Ovary (tissue), 7 donors: ENCODE measurements at regions not wholly inside any gene's neighbourhood (a gene's known extent, or its start where the extent isn't known, plus 50 kb on each side); places are given as distances from the start of the nearest gene placed in this dataset.

ENCODE experiments used
- DNase-seq, 5 donors: peaks; one replicate each; pipeline ENCODE4 v3.0.0-alpha.2; 2019 to 2020
- H3K27ac ChIP-seq, 2 donors: fragments of 200-600 bp; one replicate each; pipeline versions ENCODE4 v1.5.1 to v1.8.0; 2019 to 2022
- H3K27me3 ChIP-seq: fragments of 200-600 bp; one replicate; pipeline ENCODE4 v1.8.0; 2022
- H3K36me3 ChIP-seq: fragments of 200-600 bp; sonication (generic); one replicate; pipeline ENCODE4 v1.5.1; 2019
- H3K4me1 ChIP-seq: one replicate; pipeline ENCODE4 v1.8.1; 2013; ENCODE audit warnings: mild to moderate bottlenecking, moderate library complexity; ENCODE audit not compliant: insufficient read depth
- H3K4me3 ChIP-seq: fragments of 200-600 bp; sonication (generic); one replicate; pipeline ENCODE4 v1.5.1; 2017
- H3K9me3 ChIP-seq, 2 donors: fragments of 200-600 bp in 1 of 2; sonication (generic) in 1 of 2; one replicate each; pipeline versions ENCODE4 v1.5.1 to v1.8.1; 2013 to 2019; ENCODE audit warnings: mild to moderate bottlenecking in 1 of 2, moderate library complexity in 1 of 2
- EP300 ChIP-seq: sonication (generic); formaldehyde crosslinking; IDR thresholded peaks from one replicate; pipeline ENCODE4 v1.6.1; 2017; ENCODE audit warnings: antibody characterized with exemption
- POLR2A ChIP-seq: fragments of 450-650 bp; IDR thresholded peaks from one replicate; pipeline ENCODE4 v1.6.1; 2017; ENCODE audit warnings: antibody characterized with exemption, mild to moderate bottlenecking, moderate library complexity
- WGBS, 3 donors: extraction: QIAGEN DNeasy Blood & Tissue Kit in 1 of 3; methylation state at CpG; one replicate each; pipeline versions ENCODE4 v1.1.5 to v1.1.7; 2013 to 2017; 5-methylcytosine and 5-hydroxymethylcytosine counted together
- intact Hi-C, 4 donors: fragments of 100-400 bp; cut with DNase I; formaldehyde crosslinking; loops; one replicate each; pipeline versions ENCODE4 v1.11.0 to v1.15.1; 2022 to 2023
- TF ChIP-seq, protein P1 (sequence below), 3 donors: fragments of 450-650 bp in 2 of 3; fragments of 200-600 bp in 1 of 3; IDR thresholded peaks; one replicate each; pipeline versions ENCODE4 v1.5.1 to v1.8.0; 2016 to 2022; ENCODE audit warnings: antibody characterized with exemption in 3 of 3, mild to moderate bottlenecking in 1 of 3
- donor health status: DM: no; HTN: no; CAD: no; lungs with moderate emphysema.
- donor health status: DM: no; HTN: no; CAD: no.
- donor health status: Bipolar disorder and iron deficiency.
- donor health status: DM: no; HTN: no; CAD: no.
- donor health status: DM: yes; HTN: yes; CAD: no.

DNA sequence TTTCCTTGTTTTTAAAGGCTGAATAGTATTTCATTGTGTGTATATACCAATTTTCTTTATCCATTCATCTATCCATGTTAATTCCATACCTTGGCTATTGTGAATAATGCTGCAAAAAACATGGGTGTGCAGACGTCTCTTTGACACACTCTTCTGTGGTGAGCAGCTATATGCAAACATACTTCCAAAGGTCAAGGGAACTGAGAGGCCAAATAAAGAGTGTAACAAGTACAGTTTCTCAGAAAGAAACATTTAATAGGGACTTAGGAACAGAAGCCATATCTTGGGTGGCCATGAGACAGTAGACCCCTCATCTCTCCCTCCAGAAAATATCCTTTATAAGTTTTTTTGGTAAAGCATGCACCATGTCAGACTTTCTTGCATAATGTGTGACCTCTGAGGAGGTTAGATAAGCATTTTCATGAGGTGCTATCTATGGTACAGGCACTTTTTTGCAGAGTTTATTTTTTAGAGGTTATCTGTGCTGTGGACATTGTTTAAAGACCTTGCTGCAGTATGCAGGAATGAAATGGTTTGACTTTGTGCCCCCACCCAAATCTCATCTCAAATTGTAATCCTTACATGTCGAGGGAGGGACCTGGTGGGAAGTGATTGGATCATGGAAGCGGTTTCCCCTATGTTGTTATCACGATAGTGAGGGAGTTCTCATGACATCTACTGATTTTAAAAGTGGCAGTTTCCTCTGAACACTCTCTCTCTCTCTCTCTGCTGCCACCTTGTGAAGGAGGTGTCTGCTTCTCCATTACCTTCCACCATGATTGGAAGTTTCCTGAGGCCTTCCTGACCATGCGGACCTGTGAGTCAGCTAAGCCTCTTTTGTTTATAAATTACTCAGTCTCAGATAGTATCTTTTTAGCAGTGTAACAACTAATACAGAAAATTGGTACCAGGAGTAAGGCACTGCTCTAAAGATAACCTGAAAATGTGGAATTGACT lies 1202.3 kb downstream of the GALC start:
- Histone ChIP-seq H3K4me3 (no peak overlapping the region), H3K27me3 (no peaks in the 10 kb centered on the region), H3K4me1 (no peaks in the 10 kb centered on the region), H3K27ac (no peak overlapping the region), H3K36me3 (no peaks in the 10 kb centered on the region), H3K9me3 (no peaks in the 10 kb centered on the region)
- no peak for TF ChIP-seq POLR2A
- no peak for TF ChIP-seq EP300
- TF ChIP-seq, protein P1, sequence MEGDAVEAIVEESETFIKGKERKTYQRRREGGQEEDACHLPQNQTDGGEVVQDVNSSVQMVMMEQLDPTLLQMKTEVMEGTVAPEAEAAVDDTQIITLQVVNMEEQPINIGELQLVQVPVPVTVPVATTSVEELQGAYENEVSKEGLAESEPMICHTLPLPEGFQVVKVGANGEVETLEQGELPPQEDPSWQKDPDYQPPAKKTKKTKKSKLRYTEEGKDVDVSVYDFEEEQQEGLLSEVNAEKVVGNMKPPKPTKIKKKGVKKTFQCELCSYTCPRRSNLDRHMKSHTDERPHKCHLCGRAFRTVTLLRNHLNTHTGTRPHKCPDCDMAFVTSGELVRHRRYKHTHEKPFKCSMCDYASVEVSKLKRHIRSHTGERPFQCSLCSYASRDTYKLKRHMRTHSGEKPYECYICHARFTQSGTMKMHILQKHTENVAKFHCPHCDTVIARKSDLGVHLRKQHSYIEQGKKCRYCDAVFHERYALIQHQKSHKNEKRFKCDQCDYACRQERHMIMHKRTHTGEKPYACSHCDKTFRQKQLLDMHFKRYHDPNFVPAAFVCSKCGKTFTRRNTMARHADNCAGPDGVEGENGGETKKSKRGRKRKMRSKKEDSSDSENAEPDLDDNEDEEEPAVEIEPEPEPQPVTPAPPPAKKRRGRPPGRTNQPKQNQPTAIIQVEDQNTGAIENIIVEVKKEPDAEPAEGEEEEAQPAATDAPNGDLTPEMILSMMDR (IDR thresholded peaks at IDR 0.05), result no peak
- 77 to 83% (median 78%) methylated on average over 5 of the region's 5 CpGs for WGBS, 3 donors
- DNase-seq, result no peak
- intact Hi-C loops, result no loop called here

DNA sequence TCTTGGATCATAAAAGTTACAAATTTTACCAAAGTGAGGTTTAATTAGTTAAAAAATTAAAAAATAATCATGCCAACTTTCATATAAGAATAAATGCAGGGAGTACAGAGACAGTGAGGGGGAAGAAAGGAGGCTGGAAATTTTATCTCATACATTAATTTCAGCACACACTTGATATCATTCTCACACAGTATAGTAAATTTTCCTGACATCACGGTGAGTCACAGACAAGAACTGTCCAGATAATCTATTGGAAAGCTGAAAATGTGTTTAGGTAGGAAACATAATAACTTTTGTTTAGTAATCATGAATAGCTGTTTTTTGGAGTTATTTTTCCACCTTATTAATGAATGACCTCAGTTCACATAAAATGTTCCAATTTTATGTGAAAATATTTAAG lies 1204.8 kb downstream of the GALC start:
- TF ChIP-seq EP300, result no peak

DNA sequence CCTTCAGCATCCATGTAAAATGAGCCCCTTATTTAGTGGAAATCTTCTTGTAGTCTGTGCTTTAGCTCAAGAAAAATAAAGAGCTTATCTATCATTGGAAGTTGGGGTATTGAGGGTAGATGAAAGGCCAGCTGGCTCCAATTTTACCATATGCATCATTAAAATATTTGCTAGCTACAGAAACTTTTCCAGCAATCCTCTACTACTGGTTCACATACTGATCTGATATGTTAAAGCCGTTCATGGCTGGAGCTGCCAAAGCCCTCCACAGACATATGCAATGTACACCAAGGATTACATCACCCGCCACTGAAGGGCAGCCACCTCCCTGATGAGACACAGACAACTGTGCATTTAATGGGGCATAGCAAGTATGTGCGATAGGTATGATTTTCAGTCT lies 1205.3 kb downstream of the GALC start:
- H3K27ac ChIP-seq, result no peak overlapping the region
- TF ChIP-seq, protein P1 (IDR thresholded peaks at IDR 0.05), result no peak
- no peak for TF ChIP-seq POLR2A
- no peak for TF ChIP-seq EP300
- H3K4me1 ChIP-seq, result no peaks in the 10 kb centered on the region
- 53 to 64% (median 61%) methylated on average over 3 of the region's 3 CpGs for WGBS, 3 donors
- H3K36me3 ChIP-seq, result no peaks in the 10 kb centered on the region
- no peak for DNase-seq
- H3K27me3 ChIP-seq, result no peaks in the 10 kb centered on the region
- no peaks in the 10 kb centered on the region for H3K9me3 ChIP-seq
- no peak overlapping the region for H3K4me3 ChIP-seq
- intact Hi-C loops, result no loop called here

More for the DNA sequence above, 1204.8 kb downstream of the GALC start:
- Histone ChIP-seq H3K27ac (no peak overlapping the region), H3K4me1 (no peaks in the 10 kb centered on the region), H3K9me3 (no peaks in the 10 kb centered on the region), H3K36me3 (no peaks in the 10 kb centered on the region), H3K4me3 (no peak overlapping the region), H3K27me3 (no peaks in the 10 kb centered on the region)
- 12 to 24% (median 16%) methylated on average over 1 of the region's 1 CpG for WGBS, 3 donors
- DNase-seq, result no peak
- intact Hi-C loops, result no loop called here

DNA sequence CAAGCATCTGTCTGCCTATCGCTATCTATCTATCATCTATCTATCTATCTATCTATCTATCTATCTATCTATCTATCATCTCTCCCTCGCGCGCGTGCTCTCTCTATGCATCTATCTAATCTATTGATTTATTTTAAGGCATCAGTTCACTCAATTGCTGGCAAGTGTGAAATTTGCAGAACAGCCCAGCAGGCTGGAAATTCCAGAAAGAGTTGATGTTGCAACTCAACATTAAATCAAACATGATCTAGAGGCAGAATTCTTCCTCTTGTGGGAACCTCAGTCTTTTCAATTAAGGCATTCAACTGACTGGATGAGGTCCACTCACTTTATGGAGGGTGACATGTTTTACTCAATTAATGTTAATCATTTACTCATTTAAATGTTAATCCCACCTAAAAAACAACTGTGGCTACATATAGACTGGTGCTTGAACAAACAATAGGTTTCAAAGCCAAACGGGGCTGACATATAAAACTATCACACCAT lies 1210.8 kb downstream of the GALC start:
- DNase-seq, result no peak
- intact Hi-C loops, result no loop called here
- no peak overlapping the region for H3K27ac ChIP-seq
- TF ChIP-seq, protein P1 (IDR thresholded peaks at IDR 0.05), result no peak
- no peak for TF ChIP-seq POLR2A
- no peak for TF ChIP-seq EP300
- H3K27me3 ChIP-seq, result no peaks in the 10 kb centered on the region
- H3K4me3 ChIP-seq, result no peak overlapping the region
- no peaks in the 10 kb centered on the region for H3K9me3 ChIP-seq
- H3K4me1 ChIP-seq, result no peaks in the 10 kb centered on the region
- H3K36me3 ChIP-seq, result no peaks in the 10 kb centered on the region
- 93 to 94% (median 93%) methylated on average over 6 of the region's 6 CpGs for WGBS, 3 donors

DNA sequence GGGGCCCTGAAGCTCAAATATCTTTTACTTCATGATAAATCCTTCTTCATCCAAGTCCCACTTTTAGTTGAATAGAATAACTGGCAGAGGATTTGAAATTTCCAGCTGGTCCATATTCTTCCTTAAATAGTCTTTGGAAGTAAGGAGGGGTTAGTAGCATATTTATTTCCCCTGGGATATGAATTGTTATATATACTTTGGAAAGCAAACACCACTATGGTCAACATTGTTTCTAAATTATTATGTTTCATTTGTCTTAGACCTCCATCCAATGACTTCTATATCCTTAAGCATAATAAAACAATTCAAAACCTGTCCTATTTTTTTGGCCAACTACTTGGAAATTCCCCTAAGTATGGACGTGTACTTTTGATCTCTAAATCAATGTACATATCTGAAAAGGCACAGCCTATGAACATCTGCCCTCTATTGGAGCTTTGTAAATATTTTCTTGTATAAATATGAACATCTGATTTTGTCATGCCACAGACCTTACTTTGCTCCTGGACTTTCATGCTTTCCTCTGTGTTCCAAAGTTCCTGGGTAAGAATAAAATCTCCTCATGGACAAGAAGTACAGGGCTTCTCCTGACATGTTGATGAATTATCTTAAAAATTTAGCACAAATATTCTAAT lies 1212.0 kb downstream of the GALC start:
- Histone ChIP-seq H3K27ac (no peak overlapping the region), H3K36me3 (no peaks in the 10 kb centered on the region), H3K4me3 (no peak overlapping the region), H3K27me3 (no peaks in the 10 kb centered on the region), H3K9me3 (no peaks in the 10 kb centered on the region), H3K4me1 (no peaks in the 10 kb centered on the region)
- WGBS, 3 donors, result 26 to 56% (median 53%) methylated on average over 1 of the region's 1 CpG
- no peak for DNase-seq
- intact Hi-C loops, result no loop called here
- TF ChIP-seq, protein P1 (IDR thresholded peaks at IDR 0.05), result no peak
- TF ChIP-seq EP300 (no peak), POLR2A (no peak)
